H9 (cell line): ENCODE measurements at regions not wholly inside any gene's neighbourhood (a gene's known extent, or its start where the extent isn't known, plus 50 kb on each side); places are given as distances from the start of the nearest gene placed in this dataset.

Experiments used
- DNase-seq: peaks from one replicate; pipeline ENCODE4 v3.0.0-alpha.2; 2017
- H2AFZ ChIP-seq: one replicate; pipeline ENCODE4 v1.6.1; 2013; ENCODE audit warnings: mild to moderate bottlenecking, low read length, control low read depth, moderate library complexity
- H2AK5ac ChIP-seq: 2 replicates; pipeline ENCODE4 v1.6.1; 2013; ENCODE audit warnings: low read length, control low read depth, mixed read lengths; ENCODE audit not compliant: insufficient read length
- H2BK120ac ChIP-seq: one replicate; pipeline ENCODE4 v1.6.1; 2013; ENCODE audit warnings: low read depth, mild to moderate bottlenecking, low read length, control low read depth, inconsistent platforms; ENCODE audit not compliant: poor library complexity, severe bottlenecking
- H2BK12ac ChIP-seq: 2 replicates; pipeline ENCODE4 v1.6.1; 2013; ENCODE audit warnings: low read length, control low read depth, mixed read lengths, low read depth; ENCODE audit not compliant: insufficient read length
- H2BK15ac ChIP-seq: 2 replicates; pipeline ENCODE4 v1.6.1; 2013; ENCODE audit warnings: low read depth, low read length, control low read depth
- H2BK20ac ChIP-seq: one replicate; pipeline ENCODE4 v1.6.1; 2013; ENCODE audit warnings: low read depth, mild to moderate bottlenecking, low read length, control low read depth, inconsistent platforms; ENCODE audit not compliant: poor library complexity, severe bottlenecking
- H2BK5ac ChIP-seq: 2 replicates; pipeline ENCODE4 v1.6.1; 2013; ENCODE audit warnings: low read length, control low read depth, mixed read lengths; ENCODE audit not compliant: insufficient read length
- H3K14ac ChIP-seq: 2 replicates; pipeline ENCODE4 v1.6.1; 2013; ENCODE audit warnings: low read length, control low read depth; ENCODE audit not compliant: insufficient read depth
- H3K18ac ChIP-seq: 2 replicates; pipeline ENCODE4 v1.6.1; 2013; ENCODE audit warnings: low read depth, mild to moderate bottlenecking, mixed read lengths, low read length, control low read depth; ENCODE audit not compliant: insufficient read length
- H3K23ac ChIP-seq: 2 replicates; pipeline ENCODE4 v1.6.1; 2013; ENCODE audit warnings: low read length, control low read depth, mixed read lengths, low read depth; ENCODE audit not compliant: insufficient read length
- H3K23me2 ChIP-seq: 2 replicates; pipeline ENCODE4 v1.6.1; 2013; ENCODE audit warnings: low read depth, mild to moderate bottlenecking, mixed read lengths, low read length, control low read depth; ENCODE audit not compliant: insufficient read length, poor library complexity, severe bottlenecking
- H3K27ac ChIP-seq: 2 replicates; pipeline ENCODE4 v1.5.1; 2013; ENCODE audit warnings: low read length, control low read depth, mixed read lengths, low read depth; ENCODE audit not compliant: insufficient read length
- H3K27me3 ChIP-seq: 2 replicates; pipeline ENCODE4 v1.6.1; 2013; ENCODE audit warnings: low read length, control low read depth, inconsistent platforms; ENCODE audit not compliant: insufficient read depth
- H3K4ac ChIP-seq: 2 replicates; pipeline ENCODE4 v1.6.1; 2013; ENCODE audit warnings: low read depth, mild to moderate bottlenecking, control low read depth, inconsistent platforms, low read length, moderate library complexity
- H3K4me1 ChIP-seq: 2 replicates; pipeline ENCODE4 v1.6.1; 2013; ENCODE audit warnings: low read length, control low read depth, inconsistent platforms; ENCODE audit not compliant: insufficient read depth
- H3K4me2 ChIP-seq: 2 replicates; pipeline ENCODE4 v1.6.1; 2013; ENCODE audit warnings: low read length, control low read depth, mixed read lengths; ENCODE audit not compliant: insufficient read length, insufficient read depth
- H3K56ac ChIP-seq: 2 replicates; pipeline ENCODE4 v1.6.1; 2013; ENCODE audit warnings: low read depth, mild to moderate bottlenecking, mixed read lengths, low read length, control low read depth; ENCODE audit not compliant: insufficient read length
- H3K79me1 ChIP-seq: 2 replicates; pipeline ENCODE4 v1.6.1; 2013; ENCODE audit warnings: low read depth, mild to moderate bottlenecking, moderate library complexity, low read length, control low read depth, inconsistent platforms; ENCODE audit not compliant: insufficient read depth, poor library complexity, severe bottlenecking
- H3K79me2 ChIP-seq: 2 replicates; pipeline ENCODE4 v1.6.1; 2013; ENCODE audit warnings: low read length, control low read depth, inconsistent platforms; ENCODE audit not compliant: insufficient read depth
- H3K9ac ChIP-seq: 2 replicates; pipeline ENCODE4 v1.6.1; 2013; ENCODE audit warnings: low read length, control low read depth, mixed read lengths; ENCODE audit not compliant: insufficient read length; ENCODE audit errors: extremely low read depth
- H3K9me3 ChIP-seq: one replicate; pipeline ENCODE4 v1.6.1; 2013; ENCODE audit warnings: low read depth, low read length, inconsistent platforms; ENCODE audit not compliant: control insufficient read depth
- H3T11ph ChIP-seq: one replicate; pipeline ENCODE4 v1.6.1; 2013; ENCODE audit warnings: mild to moderate bottlenecking, low read length, control low read depth, inconsistent platforms
- H4K20me1 ChIP-seq: one replicate; pipeline ENCODE4 v1.6.1; 2013; ENCODE audit not compliant: control insufficient read depth, insufficient read length, insufficient read depth
- H4K5ac ChIP-seq: 2 replicates; pipeline ENCODE4 v1.6.1; 2013; ENCODE audit warnings: low read depth, mild to moderate bottlenecking, mixed read lengths, low read length, control low read depth; ENCODE audit not compliant: insufficient read length
- H4K8ac ChIP-seq: replicated peaks from 2 replicates; pipeline ENCODE4 v1.6.1; 2013; ENCODE audit warnings: low read length, control low read depth, mixed read lengths, low read depth; ENCODE audit not compliant: insufficient read length
- H4K91ac ChIP-seq: 2 replicates; pipeline ENCODE4 v1.6.1; 2013; ENCODE audit warnings: low read depth, mild to moderate bottlenecking, moderate library complexity, mixed read lengths, low read length, control low read depth; ENCODE audit not compliant: insufficient read length
- H3K27ac Mint-ChIP-seq, 3 experiments: 2 replicates in 2 of 3; 3 replicates in 1 of 3; pipeline ENCODE4 v1.8.0; 2020 to 2021; ENCODE audit warnings: mixed read lengths in 3 of 3, mild to moderate bottlenecking in 1 of 3, moderate library complexity in 1 of 3
- H3K27me3 Mint-ChIP-seq: 2 replicates; pipeline ENCODE4 v1.8.0; 2021; ENCODE audit warnings: low read depth, mild to moderate bottlenecking, moderate library complexity, mixed read lengths
- H3K36me3 Mint-ChIP-seq, 3 experiments: 2 replicates in 2 of 3; 3 replicates in 1 of 3; pipeline ENCODE4 v1.8.0; 2020 to 2021; ENCODE audit warnings: low read depth in 3 of 3, mixed read lengths in 3 of 3; ENCODE audit not compliant: insufficient read depth in 1 of 3
- H3K4me1 Mint-ChIP-seq, 2 experiments: 2 replicates each; pipeline ENCODE4 v1.8.0; 2020; ENCODE audit warnings: mixed read lengths in 2 of 2
- H3K4me3 Mint-ChIP-seq, 2 experiments: 2 replicates in 1 of 2; 3 replicates in 1 of 2; pipeline ENCODE4 v1.8.0; 2020 to 2021; ENCODE audit warnings: mild to moderate bottlenecking in 2 of 2, mixed read lengths in 2 of 2, moderate library complexity in 1 of 2
- H3K9me3 Mint-ChIP-seq, 2 experiments: 2 replicates in 1 of 2; 3 replicates in 1 of 2; pipeline ENCODE4 v1.8.0; 2020; ENCODE audit warnings: mild to moderate bottlenecking in 2 of 2, mixed read lengths in 2 of 2, moderate library complexity in 1 of 2
- CTCF ChIP-seq: fragments of 200-600 bp; sonication (generic); conservative IDR thresholded peaks from 3 replicates; pipeline ENCODE4 v1.8.0; 2021; ENCODE audit warnings: antibody characterized with exemption, mild to moderate bottlenecking
- WGBS: extraction: QIAGEN DNeasy Blood & Tissue Kit; methylation state at CpG from one replicate; pipeline ENCODE4 v1.1.7; 2013; ENCODE audit warnings: missing lambda C conversion rate, low lambda C conversion rate, mixed read lengths; ENCODE audit not compliant: insufficient read length; ENCODE audit errors: extremely low coverage; 5-methylcytosine and 5-hydroxymethylcytosine counted together

GRCh38 chr12:61348871-61349270, 911.3 kb upstream of the USP15 start:
- no peaks in the 10 kb centered on the region for H3K79me1 ChIP-seq
- no peak overlapping the region for H3K56ac ChIP-seq
- H3K4me2 ChIP-seq: no peak overlapping the region
- H2AK5ac ChIP-seq: no peak overlapping the region
- H3K18ac ChIP-seq: no peak overlapping the region
- H2AFZ ChIP-seq: no peak overlapping the region
- no peak overlapping the region for H2BK15ac ChIP-seq
- no peak overlapping the region for H3T11ph ChIP-seq
- Mint-ChIP-seq H3K4me3 (no peak overlapping the region), H3K36me3 (no peaks in the 10 kb centered on the region), H3K9me3 (no peaks in the 10 kb centered on the region), H3K4me1 (no peaks in the 10 kb centered on the region), H3K27me3 (no peaks in the 10 kb centered on the region), H3K27ac (no peak overlapping the region)
- H4K5ac ChIP-seq: no peak overlapping the region
- H3K27me3 ChIP-seq: no peaks in the 10 kb centered on the region
- DNase-seq: no peak
- H3K9ac ChIP-seq: no peak overlapping the region
- WGBS: no CpG with 5 or more reads among the region's 3 CpGs
- no peak overlapping the region for H2BK20ac ChIP-seq
- H3K9me3 ChIP-seq: no peaks in the 10 kb centered on the region
- no peak overlapping the region for H4K8ac ChIP-seq
- no peak overlapping the region for H2BK5ac ChIP-seq
- no peaks in the 10 kb centered on the region for H4K20me1 ChIP-seq
- H3K79me2 ChIP-seq: no peaks in the 10 kb centered on the region
- no peak overlapping the region for H3K4ac ChIP-seq
- TF ChIP-seq CTCF: no peak
- H3K23me2 ChIP-seq: no peaks in the 10 kb centered on the region
- H3K27ac ChIP-seq: no peak overlapping the region
- H3K14ac ChIP-seq: no peak overlapping the region
- H3K4me1 ChIP-seq: no peaks in the 10 kb centered on the region
- H3K23ac ChIP-seq: no peak overlapping the region
- no peak overlapping the region for H4K91ac ChIP-seq
- H2BK120ac ChIP-seq: no peak overlapping the region
- no peak overlapping the region for H2BK12ac ChIP-seq
